ENCODE measurements at regions not wholly inside any gene's neighbourhood (a gene's known extent, or its start where the extent isn't known, plus 50 kb on each side); places are given as distances from the start of the nearest gene placed in this dataset.
A peak's percentile ranks its signal among the peaks of the same experiment; 100 is the strongest.
"Not testable (repeated sequence)": the region's sequence is repeated elsewhere in the genome, so short reads cannot be mapped to it uniquely, and the experiment has no call there.

DNA sequence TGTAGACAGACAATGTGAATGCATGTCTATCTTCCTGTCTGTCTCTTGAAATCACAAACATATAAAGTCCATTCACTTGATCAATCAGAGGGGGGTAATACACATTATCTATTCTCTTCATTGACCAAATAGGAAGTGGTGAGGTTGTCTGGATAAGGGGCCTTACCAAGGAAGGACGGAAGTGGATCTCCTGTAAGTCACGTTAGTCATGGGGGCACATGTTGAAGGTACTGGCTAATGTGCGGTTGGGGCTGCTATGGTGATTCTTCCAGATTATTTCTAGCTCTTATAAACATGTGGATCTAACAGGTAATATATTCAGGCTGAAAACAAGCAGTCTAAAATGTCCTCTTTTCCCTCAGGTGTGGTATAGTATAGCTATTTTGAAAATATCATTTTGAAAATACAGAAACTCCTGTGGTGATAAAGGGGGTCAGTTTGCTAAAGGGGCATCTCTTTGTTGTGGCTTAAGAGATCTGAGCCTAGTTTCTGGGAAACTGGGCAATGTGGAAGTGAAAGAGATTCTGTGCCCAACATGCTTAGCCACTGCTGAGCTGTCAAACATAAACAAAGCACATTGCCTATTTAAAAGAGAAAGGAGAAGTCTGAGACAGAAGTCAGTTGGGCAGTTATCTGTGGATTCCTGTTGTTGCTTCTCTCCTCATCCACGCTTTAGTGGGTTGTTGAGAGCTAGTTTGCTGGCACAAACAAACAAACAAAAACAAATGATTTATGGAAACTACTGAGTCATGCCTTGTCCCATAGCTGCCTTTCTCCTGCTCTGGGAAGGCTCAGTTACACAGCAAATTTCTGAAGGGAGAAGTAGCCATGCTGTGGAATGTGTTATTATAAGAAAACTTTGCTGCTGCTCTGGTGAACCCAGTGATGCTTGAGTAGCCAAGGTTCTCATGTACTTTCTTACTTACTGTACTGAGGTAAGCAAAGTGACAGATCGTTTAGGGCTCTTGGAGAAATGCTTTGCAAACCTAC, 166.9 kb downstream of the HLX start:
- peaks cover 17% of the 10 kb centered on the region for H3K9me3 Mint-ChIP-seq (ENCODE audit: unreplicated experiment)
- H3K36me3 Mint-ChIP-seq (ENCODE audit: low read depth, unreplicated experiment): peaks cover 2% of the 10 kb centered on the region
- H3K9ac ChIP-seq (ENCODE audit: low read length): no peak overlapping the region
- H3K27me3 ChIP-seq (ENCODE audit: insufficient read depth, low read length): no peaks in the 10 kb centered on the region
- no peak for TF ChIP-seq EZH2 (IDR thresholded peaks at IDR 0.05; ENCODE audit: insufficient read depth, low read length)
- TF ChIP-seq, protein P1, sequence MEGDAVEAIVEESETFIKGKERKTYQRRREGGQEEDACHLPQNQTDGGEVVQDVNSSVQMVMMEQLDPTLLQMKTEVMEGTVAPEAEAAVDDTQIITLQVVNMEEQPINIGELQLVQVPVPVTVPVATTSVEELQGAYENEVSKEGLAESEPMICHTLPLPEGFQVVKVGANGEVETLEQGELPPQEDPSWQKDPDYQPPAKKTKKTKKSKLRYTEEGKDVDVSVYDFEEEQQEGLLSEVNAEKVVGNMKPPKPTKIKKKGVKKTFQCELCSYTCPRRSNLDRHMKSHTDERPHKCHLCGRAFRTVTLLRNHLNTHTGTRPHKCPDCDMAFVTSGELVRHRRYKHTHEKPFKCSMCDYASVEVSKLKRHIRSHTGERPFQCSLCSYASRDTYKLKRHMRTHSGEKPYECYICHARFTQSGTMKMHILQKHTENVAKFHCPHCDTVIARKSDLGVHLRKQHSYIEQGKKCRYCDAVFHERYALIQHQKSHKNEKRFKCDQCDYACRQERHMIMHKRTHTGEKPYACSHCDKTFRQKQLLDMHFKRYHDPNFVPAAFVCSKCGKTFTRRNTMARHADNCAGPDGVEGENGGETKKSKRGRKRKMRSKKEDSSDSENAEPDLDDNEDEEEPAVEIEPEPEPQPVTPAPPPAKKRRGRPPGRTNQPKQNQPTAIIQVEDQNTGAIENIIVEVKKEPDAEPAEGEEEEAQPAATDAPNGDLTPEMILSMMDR (IDR thresholded peaks at IDR 0.05; ENCODE audit: insufficient read depth, low read depth, low read length): no peak
- H3K79me2 ChIP-seq (ENCODE audit: insufficient read depth, low read length): no peaks in the 10 kb centered on the region
- H3K4me3 ChIP-seq (ENCODE audit: insufficient read depth, low read depth, low read length): no peak overlapping the region
- H3K27ac ChIP-seq (ENCODE audit: low read depth, low read length): no peak overlapping the region
- no peaks in the 10 kb centered on the region for H4K20me1 ChIP-seq (ENCODE audit: insufficient read depth, low read length)
- H3K9me3 ChIP-seq (ENCODE audit: insufficient read depth, low read depth, low read length): no peaks in the 10 kb centered on the region
- no peaks in the 10 kb centered on the region for H3K36me3 ChIP-seq (ENCODE audit: insufficient read depth, low read length)
- no peak overlapping the region for H3K27ac Mint-ChIP-seq (ENCODE audit: unreplicated experiment)
- no peak overlapping the region for H3K4me3 Mint-ChIP-seq (ENCODE audit: unreplicated experiment)
- peak; percentile 43 for FAIRE-seq
- peak; percentile 22 for DNase-seq (ENCODE audit: low read depth)
- H2AFZ ChIP-seq (ENCODE audit: low read depth, low read length): no peak overlapping the region
- H3K4me1 ChIP-seq (ENCODE audit: insufficient read depth, low read length): no peaks in the 10 kb centered on the region
- no peaks in the 10 kb centered on the region for H3K27me3 Mint-ChIP-seq (ENCODE audit: low read depth, unreplicated experiment)
- no peak overlapping the region for H3K4me2 ChIP-seq (ENCODE audit: low read length)
- peaks cover 5% of the 10 kb centered on the region for H3K4me1 Mint-ChIP-seq (ENCODE audit: low read depth, unreplicated experiment)

DNA sequence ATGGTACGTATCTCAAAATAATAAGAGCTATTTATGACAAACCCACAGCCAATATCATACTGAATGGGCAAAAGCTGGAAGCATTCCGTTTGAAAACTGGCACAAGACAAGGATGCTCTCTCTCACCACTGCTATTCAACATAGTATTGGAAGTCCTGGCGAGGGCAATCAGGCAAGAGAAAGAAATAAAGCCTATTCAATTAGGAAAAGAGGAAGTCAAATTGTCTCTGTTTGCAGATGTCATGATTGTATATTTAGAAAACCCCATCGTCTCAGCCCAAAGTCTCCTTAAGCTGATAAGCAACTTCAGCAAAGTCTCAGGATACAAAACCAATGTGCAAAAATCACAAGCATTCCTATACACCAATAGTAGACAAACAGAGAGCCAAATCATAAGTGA, 172.1 kb downstream of the HLX start:
- not testable (repeated sequence) for H3K79me2 ChIP-seq (ENCODE audit: insufficient read depth, low read length); H2AFZ ChIP-seq (ENCODE audit: low read depth, low read length); H3K27me3 ChIP-seq (ENCODE audit: insufficient read depth, low read length); H3K4me1 Mint-ChIP-seq (ENCODE audit: low read depth, unreplicated experiment); DNase-seq (ENCODE audit: low read depth); H3K36me3 Mint-ChIP-seq (ENCODE audit: low read depth, unreplicated experiment); H3K9me3 ChIP-seq (ENCODE audit: insufficient read depth, low read depth, low read length); H3K27ac ChIP-seq (ENCODE audit: low read depth, low read length); H3K4me1 ChIP-seq (ENCODE audit: insufficient read depth, low read length); H4K20me1 ChIP-seq (ENCODE audit: insufficient read depth, low read length); H3K27me3 Mint-ChIP-seq (ENCODE audit: low read depth, unreplicated experiment); H3K4me3 ChIP-seq (ENCODE audit: insufficient read depth, low read depth, low read length); H3K9ac ChIP-seq (ENCODE audit: low read length); H3K4me3 Mint-ChIP-seq (ENCODE audit: unreplicated experiment); H3K27ac Mint-ChIP-seq (ENCODE audit: unreplicated experiment); H3K36me3 ChIP-seq (ENCODE audit: insufficient read depth, low read length); H3K4me2 ChIP-seq (ENCODE audit: low read length); FAIRE-seq
- peaks cover 19% of the 10 kb centered on the region for H3K9me3 Mint-ChIP-seq (ENCODE audit: unreplicated experiment)

DNA sequence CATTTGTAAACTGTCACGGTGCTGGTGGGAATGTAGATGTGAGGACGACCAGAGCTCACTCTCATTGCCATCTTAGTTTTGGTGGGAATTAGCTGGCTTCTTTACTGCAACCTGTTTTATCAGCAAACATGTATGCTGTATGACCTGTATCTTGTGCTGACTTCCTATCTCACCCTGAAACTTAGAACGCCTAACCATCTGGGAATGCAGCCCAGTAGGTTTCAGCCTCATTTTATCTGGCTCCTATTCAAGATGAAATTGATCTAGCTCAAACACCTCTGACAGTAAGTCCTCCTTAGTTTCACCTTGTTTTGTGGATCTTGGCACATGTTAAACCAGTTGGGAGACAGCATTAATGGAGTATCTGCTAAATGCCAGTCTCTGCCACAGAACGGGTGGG, 174.6 kb downstream of the HLX start:
- no peak for FAIRE-seq

More for the DNA sequence above, 174.6 kb downstream of the HLX start:
- Histone ChIP-seq H3K9me3 (ENCODE audit: insufficient read depth, low read depth, low read length) (no peaks in the 10 kb centered on the region), H3K79me2 (ENCODE audit: insufficient read depth, low read length) (no peaks in the 10 kb centered on the region), H3K27ac (ENCODE audit: low read depth, low read length) (no peak overlapping the region), H4K20me1 (ENCODE audit: insufficient read depth, low read length) (no peaks in the 10 kb centered on the region), H2AFZ (ENCODE audit: low read depth, low read length) (no peak overlapping the region), H3K4me1 (ENCODE audit: insufficient read depth, low read length) (no peaks in the 10 kb centered on the region), H3K4me2 (ENCODE audit: low read length) (no peak overlapping the region), H3K36me3 (ENCODE audit: insufficient read depth, low read length) (no peaks in the 10 kb centered on the region), H3K4me3 (ENCODE audit: insufficient read depth, low read depth, low read length) (no peak overlapping the region), H3K27me3 (ENCODE audit: insufficient read depth, low read length) (no peaks in the 10 kb centered on the region), H3K9ac (ENCODE audit: low read length) (no peak overlapping the region)
- Mint-ChIP-seq H3K36me3 (ENCODE audit: low read depth, unreplicated experiment) (no peaks in the 10 kb centered on the region), H3K27ac (ENCODE audit: unreplicated experiment) (no peak overlapping the region), H3K27me3 (ENCODE audit: low read depth, unreplicated experiment) (no peaks in the 10 kb centered on the region), H3K4me3 (ENCODE audit: unreplicated experiment) (no peak overlapping the region), H3K4me1 (ENCODE audit: low read depth, unreplicated experiment) (no peaks in the 10 kb centered on the region), H3K9me3 (ENCODE audit: unreplicated experiment) (peaks cover 15% of the 10 kb centered on the region)
- no peak for TF ChIP-seq EZH2 (IDR thresholded peaks at IDR 0.05; ENCODE audit: insufficient read depth, low read length)
- TF ChIP-seq, protein P1 (IDR thresholded peaks at IDR 0.05; ENCODE audit: insufficient read depth, low read depth, low read length): no peak
- DNase-seq (ENCODE audit: low read depth): no peak

Data from astrocyte (in vitro differentiated cells and primary cell).